A673 (cell line): ENCODE measurements at regions not wholly inside any gene's neighbourhood (a gene's known extent, or its start where the extent isn't known, plus 50 kb on each side); places are given as distances from the start of the nearest gene placed in this dataset.

Experiments
- BruUV-seq: library from RNA; stranded (reverse); fragments of 400-500 nt; replicated peaks from 2 replicates; lab custom pipeline; 2021; lab: Mats Ljungman, UMichigan
- CTCF ChIA-PET: fragments of 300-600 bp; sonication (Branson Sonifier 250); formaldehyde crosslinking; loops from one replicate; lab custom pipeline; 2022; ENCODE audit warnings: antibody characterized with exemption; lab: Charles Lee
- POLR2A ChIA-PET: fragments of 300-600 bp; sonication (Branson Sonifier 250); formaldehyde crosslinking; loops from one replicate; lab custom pipeline; 2022; ENCODE audit warnings: antibody characterized with exemption; ENCODE audit not compliant: low non-redundant PET; lab: Charles Lee
- DNase-seq: peaks from one replicate; pipeline ENCODE4 v3.0.0-alpha.2; 2015; ENCODE audit warnings: low spot score
- H3K27ac ChIP-seq: fragments of 200-600 bp; sonication (generic); 2 replicates; pipeline ENCODE4 v1.5.1; 2016; ENCODE audit warnings: mixed run types, low read depth, mild to moderate bottlenecking, mixed read lengths, antibody characterized with exemption, low read length; ENCODE audit not compliant: poor library complexity, severe bottlenecking
- H3K27me3 ChIP-seq: fragments of 200-600 bp; sonication (generic); replicated peaks from 2 replicates; pipeline ENCODE4 v1.6.1; 2017; ENCODE audit warnings: mixed run types, low read depth, mild to moderate bottlenecking, mixed read lengths, antibody characterized with exemption, low read length; ENCODE audit not compliant: insufficient read depth, poor library complexity
- H3K36me3 ChIP-seq: fragments of 200-600 bp; sonication (generic); 2 replicates; pipeline ENCODE4 v1.6.1; 2016; ENCODE audit warnings: mixed run types, mild to moderate bottlenecking, mixed read lengths, antibody characterized with exemption, low read length; ENCODE audit not compliant: insufficient read depth, poor library complexity, severe bottlenecking
- H3K4me1 ChIP-seq: fragments of 200-600 bp; sonication (generic); 2 replicates; pipeline ENCODE4 v1.6.1; 2017; ENCODE audit warnings: mixed run types, mild to moderate bottlenecking, mixed read lengths, antibody characterized with exemption, low read length; ENCODE audit not compliant: insufficient read depth, poor library complexity, severe bottlenecking
- H3K4me3 ChIP-seq: fragments of 200-600 bp; sonication (generic); 2 replicates; pipeline ENCODE4 v1.5.1; 2016; ENCODE audit warnings: low read depth, mixed run types, mild to moderate bottlenecking, mixed read lengths, low read length; ENCODE audit not compliant: poor library complexity, severe bottlenecking
- H3K9me3 ChIP-seq: fragments of 200-600 bp; sonication (generic); 2 replicates; pipeline ENCODE4 v1.6.1; 2016; ENCODE audit warnings: mixed run types, low read depth, mild to moderate bottlenecking, mixed read lengths, antibody characterized with exemption, low read length; ENCODE audit not compliant: poor library complexity, severe bottlenecking
- EZH2 ChIP-seq: fragments of 200-600 bp; sonication (generic); IDR thresholded peaks from 2 replicates; pipeline ENCODE4 v1.6.1; 2017; ENCODE audit warnings: borderline replicate concordance, low read depth, mild to moderate bottlenecking, mixed read lengths, antibody characterized with exemption, low read length; ENCODE audit not compliant: poor library complexity, severe bottlenecking
- intact Hi-C: fragments of 100-400 bp; cut with micrococcal nuclease; formaldehyde crosslinking; loops from one replicate; pipeline ENCODE4 v1.10.0; 2022; ENCODE audit not compliant: unreplicated experiment
- TF ChIP-seq, protein P1 (sequence below): fragments of 300-800, 200-600 bp; sonication (generic); conservative IDR thresholded peaks from 2 replicates; pipeline ENCODE4 v1.5.1; 2017; ENCODE audit warnings: low read depth, mild to moderate bottlenecking, antibody characterized with exemption, low read length, moderate library complexity, mixed read lengths

DNA sequence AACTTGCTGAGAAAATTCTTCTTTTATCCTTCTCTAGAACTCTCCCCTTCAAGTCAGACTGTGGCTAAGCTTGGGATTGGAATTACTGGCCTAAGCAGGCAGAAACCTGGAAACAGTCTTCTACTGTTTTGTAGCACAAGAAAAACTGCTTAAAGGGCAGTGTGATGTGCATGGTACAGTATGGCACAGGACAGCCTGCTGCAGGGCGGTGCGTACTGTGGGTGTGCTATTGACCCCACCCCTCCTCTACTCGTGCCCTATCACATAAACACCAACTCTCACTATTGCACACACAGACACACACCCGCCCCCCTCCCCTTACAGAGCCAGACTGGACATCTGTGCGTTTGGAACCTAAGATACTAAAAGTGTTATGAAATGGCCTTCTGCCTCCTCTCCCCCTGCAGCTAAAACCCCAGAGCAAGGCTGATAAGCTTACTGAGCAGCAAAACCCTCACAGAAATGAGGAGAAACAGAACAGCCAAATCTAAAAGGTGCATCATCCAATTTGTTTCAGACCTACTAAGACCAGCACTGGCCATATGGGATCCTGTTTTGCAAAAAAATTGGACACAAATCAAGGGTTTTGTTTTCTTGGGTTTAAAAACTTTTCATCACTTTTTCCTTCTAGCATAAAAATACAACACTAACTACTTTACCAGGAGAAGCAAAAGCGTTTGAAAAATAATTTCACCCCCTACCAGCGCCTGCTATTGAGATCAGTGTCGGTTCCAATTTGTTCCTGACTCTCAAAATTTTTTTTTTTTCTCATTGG is 355.8 kb upstream of the LYPLAL1 start:
- POLR2A ChIA-PET = no interaction called here
- peaks cover 8% of the 10 kb centered on the region for H3K27me3 ChIP-seq
- H3K36me3 ChIP-seq = no peaks in the 10 kb centered on the region
- no peak overlapping the region for H3K4me3 ChIP-seq
- intact Hi-C loops = no loop called here
- CTCF ChIA-PET = no interaction called here
- H3K4me1 ChIP-seq = no peaks in the 10 kb centered on the region
- BruUV-seq = no TSS peak
- no peak overlapping the region for H3K27ac ChIP-seq
- H3K9me3 ChIP-seq = no peaks in the 10 kb centered on the region
- DNase-seq = no peak
- TF ChIP-seq, protein P1, sequence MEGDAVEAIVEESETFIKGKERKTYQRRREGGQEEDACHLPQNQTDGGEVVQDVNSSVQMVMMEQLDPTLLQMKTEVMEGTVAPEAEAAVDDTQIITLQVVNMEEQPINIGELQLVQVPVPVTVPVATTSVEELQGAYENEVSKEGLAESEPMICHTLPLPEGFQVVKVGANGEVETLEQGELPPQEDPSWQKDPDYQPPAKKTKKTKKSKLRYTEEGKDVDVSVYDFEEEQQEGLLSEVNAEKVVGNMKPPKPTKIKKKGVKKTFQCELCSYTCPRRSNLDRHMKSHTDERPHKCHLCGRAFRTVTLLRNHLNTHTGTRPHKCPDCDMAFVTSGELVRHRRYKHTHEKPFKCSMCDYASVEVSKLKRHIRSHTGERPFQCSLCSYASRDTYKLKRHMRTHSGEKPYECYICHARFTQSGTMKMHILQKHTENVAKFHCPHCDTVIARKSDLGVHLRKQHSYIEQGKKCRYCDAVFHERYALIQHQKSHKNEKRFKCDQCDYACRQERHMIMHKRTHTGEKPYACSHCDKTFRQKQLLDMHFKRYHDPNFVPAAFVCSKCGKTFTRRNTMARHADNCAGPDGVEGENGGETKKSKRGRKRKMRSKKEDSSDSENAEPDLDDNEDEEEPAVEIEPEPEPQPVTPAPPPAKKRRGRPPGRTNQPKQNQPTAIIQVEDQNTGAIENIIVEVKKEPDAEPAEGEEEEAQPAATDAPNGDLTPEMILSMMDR = no peak
- no peak for TF ChIP-seq EZH2

DNA sequence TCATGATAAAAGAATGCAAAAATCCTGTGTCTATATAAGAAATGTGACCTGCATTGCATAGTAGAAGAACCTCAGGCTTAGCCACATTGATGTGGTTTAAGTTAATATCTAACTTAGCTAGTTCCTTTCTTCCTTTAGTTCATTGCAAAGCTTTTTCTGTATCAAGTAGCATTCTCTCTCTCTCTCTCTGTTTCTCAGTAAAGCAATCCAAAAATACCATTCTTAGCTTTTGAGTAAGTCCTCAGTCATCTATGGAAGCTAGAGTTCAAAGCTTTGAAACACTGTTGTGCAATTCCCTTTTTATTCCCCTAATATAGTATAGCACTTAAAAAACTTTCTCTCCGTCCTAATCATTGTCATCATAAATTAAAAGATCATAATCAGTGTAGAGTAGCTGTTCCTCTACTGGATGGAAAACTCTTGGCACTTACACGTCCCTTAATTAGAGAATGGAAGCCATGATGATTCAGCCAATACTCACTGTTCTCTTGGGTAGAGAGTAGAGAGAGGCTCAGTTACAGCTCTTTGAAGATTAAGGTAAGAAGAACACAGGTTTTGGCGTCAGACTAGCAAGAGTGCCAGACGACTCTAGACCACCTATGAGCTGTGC is 350.3 kb upstream of the LYPLAL1 start:
- Histone ChIP-seq H3K4me1 (no peaks in the 10 kb centered on the region), H3K36me3 (no peaks in the 10 kb centered on the region), H3K27ac (no peak overlapping the region), H3K4me3 (no peak overlapping the region), H3K27me3 (peaks cover 11% of the 10 kb centered on the region), H3K9me3 (no peaks in the 10 kb centered on the region)
- intact Hi-C loops = no loop called here
- ChIA-PET POLR2A (no interaction called here), CTCF (no interaction called here)
- no TSS peak for BruUV-seq
- TF ChIP-seq EZH2 = no peak
- TF ChIP-seq, protein P1 = no peak
- no peak for DNase-seq

DNA sequence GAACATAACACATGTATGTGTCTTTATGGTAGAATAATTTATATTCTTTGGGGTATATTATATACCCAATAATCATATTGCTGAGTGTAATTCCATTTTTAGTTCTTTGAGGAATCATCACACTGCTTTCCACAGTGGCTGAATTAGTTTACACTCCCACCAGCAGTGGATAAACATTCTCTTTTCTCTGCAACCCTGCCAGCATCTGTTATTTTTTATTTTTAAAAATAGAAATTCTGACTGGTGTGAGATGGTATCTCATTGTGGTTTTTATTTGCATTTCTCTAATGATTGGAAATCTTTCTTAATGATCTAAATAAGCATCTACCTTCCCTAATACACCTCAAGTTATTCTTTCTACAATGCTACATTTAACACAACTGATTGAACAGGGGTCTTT is 346.2 kb upstream of the LYPLAL1 start:
- no TSS peak for BruUV-seq
- POLR2A ChIA-PET = no interaction called here
- TF ChIP-seq, protein P1 = no peak
- TF ChIP-seq EZH2 = no peak
- H3K27me3 ChIP-seq = peaks cover 24% of the 10 kb centered on the region
- no peak overlapping the region for H3K4me3 ChIP-seq
- H3K4me1 ChIP-seq = no peaks in the 10 kb centered on the region
- DNase-seq = no peak
- H3K27ac ChIP-seq = no peak overlapping the region
- no peaks in the 10 kb centered on the region for H3K36me3 ChIP-seq
- H3K9me3 ChIP-seq = no peaks in the 10 kb centered on the region
- intact Hi-C loops = no loop called here
- CTCF ChIA-PET = no interaction called here
